Activated effector memory CD4-positive, alpha-beta T cell treated with anti-CD3 and anti-CD28 coated beads, Interleukin-2, amount 50 U/mL, for 16 hours (primary cell): ENCODE measurements at regions not wholly inside any gene's neighbourhood (a gene's known extent, or its start where the extent isn't known, plus 50 kb on each side); places are given as distances from the start of the nearest gene placed in this dataset.

Source experiments
- DNase-seq: peaks from one replicate; pipeline ENCODE4 v3.0.0-alpha.2; 2020

DNA sequence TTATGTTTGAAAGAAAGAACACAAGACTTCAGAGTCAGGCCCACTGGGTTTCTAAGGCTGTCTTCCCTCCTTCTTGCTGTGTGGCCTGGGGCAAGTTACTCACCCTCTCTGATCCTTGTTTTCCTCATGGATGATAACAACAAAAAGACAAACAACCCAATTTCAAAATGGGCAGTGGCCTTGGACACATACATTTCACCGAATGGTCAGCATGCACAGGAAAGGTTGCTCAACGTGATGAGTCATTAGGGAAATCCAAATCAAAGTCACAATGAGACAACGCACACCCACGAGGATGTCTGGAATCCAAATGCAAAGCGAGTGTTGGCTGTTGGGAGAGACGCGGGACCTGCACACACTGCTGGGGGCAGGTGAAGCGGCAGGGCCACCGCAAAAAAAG, 50.8 kb upstream of the PPP2R2C start:
- DNase-seq = peak; percentile 21

DNA sequence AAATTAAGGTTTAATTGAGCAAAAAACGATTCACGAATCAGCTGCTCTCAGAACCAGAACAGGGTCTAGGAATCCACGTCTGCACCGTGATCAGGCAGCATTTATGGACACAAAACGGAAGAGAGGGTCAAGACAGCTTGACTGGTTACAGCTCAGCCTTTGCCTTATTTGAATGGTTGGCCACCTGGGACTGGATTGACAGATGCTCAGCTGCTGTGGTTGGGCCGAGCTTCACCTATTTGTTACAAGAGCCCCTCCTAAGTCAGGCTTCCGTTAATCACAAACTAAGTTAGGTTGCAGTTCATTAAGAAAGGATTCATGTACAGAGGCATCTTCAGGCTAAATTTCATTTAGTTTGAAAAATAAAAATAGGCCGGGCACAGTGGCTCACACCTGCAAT, 50.6 kb upstream of the MAN2B2 start:
- DNase-seq = peak; percentile 28
